ENCODE measurements at regions not wholly inside any gene's neighbourhood (a gene's known extent, or its start where the extent isn't known, plus 50 kb on each side); places are given as distances from the start of the nearest gene placed in this dataset.

GRCh38 chr15:93278006-93278405 lies 189.0 kb upstream of the RGMA start:
- TF ChIP-seq, protein P1, sequence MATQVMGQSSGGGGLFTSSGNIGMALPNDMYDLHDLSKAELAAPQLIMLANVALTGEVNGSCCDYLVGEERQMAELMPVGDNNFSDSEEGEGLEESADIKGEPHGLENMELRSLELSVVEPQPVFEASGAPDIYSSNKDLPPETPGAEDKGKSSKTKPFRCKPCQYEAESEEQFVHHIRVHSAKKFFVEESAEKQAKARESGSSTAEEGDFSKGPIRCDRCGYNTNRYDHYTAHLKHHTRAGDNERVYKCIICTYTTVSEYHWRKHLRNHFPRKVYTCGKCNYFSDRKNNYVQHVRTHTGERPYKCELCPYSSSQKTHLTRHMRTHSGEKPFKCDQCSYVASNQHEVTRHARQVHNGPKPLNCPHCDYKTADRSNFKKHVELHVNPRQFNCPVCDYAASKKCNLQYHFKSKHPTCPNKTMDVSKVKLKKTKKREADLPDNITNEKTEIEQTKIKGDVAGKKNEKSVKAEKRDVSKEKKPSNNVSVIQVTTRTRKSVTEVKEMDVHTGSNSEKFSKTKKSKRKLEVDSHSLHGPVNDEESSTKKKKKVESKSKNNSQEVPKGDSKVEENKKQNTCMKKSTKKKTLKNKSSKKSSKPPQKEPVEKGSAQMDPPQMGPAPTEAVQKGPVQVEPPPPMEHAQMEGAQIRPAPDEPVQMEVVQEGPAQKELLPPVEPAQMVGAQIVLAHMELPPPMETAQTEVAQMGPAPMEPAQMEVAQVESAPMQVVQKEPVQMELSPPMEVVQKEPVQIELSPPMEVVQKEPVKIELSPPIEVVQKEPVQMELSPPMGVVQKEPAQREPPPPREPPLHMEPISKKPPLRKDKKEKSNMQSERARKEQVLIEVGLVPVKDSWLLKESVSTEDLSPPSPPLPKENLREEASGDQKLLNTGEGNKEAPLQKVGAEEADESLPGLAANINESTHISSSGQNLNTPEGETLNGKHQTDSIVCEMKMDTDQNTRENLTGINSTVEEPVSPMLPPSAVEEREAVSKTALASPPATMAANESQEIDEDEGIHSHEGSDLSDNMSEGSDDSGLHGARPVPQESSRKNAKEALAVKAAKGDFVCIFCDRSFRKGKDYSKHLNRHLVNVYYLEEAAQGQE (IDR thresholded peaks at IDR 0.05; ENCODE audit: insufficient read depth in 1 of 2, low read depth in 2 of 2, low read length in 2 of 2), result no peak
- no peak for TF ChIP-seq POLR2AphosphoS5 (IDR thresholded peaks at IDR 0.05; ENCODE audit: low read depth, low read length)
- TF ChIP-seq SIN3A (IDR thresholded peaks at IDR 0.05; ENCODE audit: borderline replicate concordance, insufficient read depth, low read length), result no peak
- TF ChIP-seq TAF1 (IDR thresholded peaks at IDR 0.05; ENCODE audit: borderline replicate concordance, insufficient read depth, low read length), result no peak

All from PFSK-1 (cell line).